Fibroblast of the conjunctiva (primary cell): ENCODE measurements at regions not wholly inside any gene's neighbourhood (a gene's known extent, or its start where the extent isn't known, plus 50 kb on each side); places are given as distances from the start of the nearest gene placed in this dataset.

Experiments
- DNase-seq: peaks from one replicate; pipeline ENCODE4 v3.0.0-alpha.2; 2010; ENCODE audit warnings: low read depth

GRCh38 chr18:11320986-11321385, 171.6 kb upstream of the PIEZO2 start:
- DNase-seq, result peak; percentile 29

- no peak for DNase-seq
Measured at GRCh38 chr18:11316546-11316945, 167.2 kb upstream of the PIEZO2 start.

DNA sequence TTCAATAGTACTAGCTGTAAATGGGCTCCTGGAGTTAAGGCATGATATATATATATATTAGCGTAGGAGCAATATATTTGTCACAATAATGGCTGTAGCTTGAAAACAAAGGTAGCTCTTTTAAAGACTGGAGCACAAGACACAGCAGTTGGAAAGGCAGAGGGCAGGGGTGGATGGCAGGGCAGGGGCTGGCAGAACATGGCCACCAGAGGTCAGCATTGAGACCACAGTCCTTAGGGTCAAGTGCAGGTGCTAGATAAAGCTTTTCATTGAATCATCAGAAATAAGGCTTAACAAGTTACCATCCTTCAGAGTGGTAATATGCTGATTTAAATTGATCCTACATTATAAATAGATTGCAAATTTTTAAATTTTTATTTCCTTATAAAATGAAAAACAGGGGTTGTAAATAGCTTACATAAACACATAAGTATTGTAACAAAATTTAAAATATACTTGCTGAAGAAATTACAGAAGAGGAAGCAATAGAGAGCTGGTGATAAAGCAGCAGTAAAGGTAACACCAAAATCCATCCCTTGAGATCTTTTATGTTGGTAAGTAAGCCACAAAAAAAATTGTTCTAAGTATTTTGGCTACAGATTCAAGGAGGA, 161.2 kb upstream of the PIEZO2 start:
- DNase-seq, result peak; percentile 29

- no peak for DNase-seq
Measured at GRCh38 chr18:11309172-11309571, 159.8 kb upstream of the PIEZO2 start.

DNA sequence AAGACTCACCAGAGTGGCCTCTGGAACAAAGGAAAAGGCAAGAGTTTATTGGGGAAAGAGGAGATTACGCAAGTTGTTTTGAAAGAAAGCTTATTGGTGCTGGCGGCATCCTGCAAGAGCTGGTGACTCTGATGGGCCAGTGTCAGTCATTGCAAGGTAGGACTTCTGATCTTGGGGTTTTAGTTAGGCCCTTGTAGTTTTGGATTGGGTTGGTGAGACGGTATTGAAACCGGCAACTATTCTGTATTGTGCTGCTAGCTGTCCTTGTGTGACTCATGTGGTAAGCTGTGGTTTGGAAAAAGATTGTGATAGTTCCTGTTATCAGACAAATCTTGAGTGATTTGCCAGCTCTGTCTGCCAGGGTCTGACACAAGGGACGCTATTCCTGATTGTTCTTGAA, 159.1 kb upstream of the PIEZO2 start:
- DNase-seq, result no peak

DNA sequence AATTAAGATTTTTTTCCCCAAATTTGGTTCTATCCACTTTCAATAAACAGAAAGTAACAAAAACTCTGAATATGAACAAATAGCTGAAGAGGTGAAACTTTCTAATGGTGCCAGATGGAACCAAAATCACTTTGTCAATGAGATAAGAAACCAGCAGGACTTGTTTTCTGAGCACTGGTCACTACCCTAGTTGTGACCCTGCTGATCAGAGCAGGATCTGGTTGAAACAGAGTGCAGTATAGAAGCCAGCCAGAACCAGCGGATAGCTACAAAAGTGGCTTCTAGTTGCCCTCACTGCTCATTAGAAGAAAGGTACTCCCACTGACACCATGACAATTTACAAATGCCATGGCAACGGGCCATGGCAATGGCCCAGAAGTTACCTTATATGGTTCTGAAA, 158.3 kb upstream of the PIEZO2 start:
- no peak for DNase-seq

GRCh38 chr18:11305507-11305906, 156.1 kb upstream of the PIEZO2 start:
- DNase-seq, result no peak

GRCh38 chr18:11304928-11305327, 155.6 kb upstream of the PIEZO2 start:
- DNase-seq, result no peak

GRCh38 chr18:11296946-11297345, 147.6 kb upstream of the PIEZO2 start:
- no peak for DNase-seq

DNA sequence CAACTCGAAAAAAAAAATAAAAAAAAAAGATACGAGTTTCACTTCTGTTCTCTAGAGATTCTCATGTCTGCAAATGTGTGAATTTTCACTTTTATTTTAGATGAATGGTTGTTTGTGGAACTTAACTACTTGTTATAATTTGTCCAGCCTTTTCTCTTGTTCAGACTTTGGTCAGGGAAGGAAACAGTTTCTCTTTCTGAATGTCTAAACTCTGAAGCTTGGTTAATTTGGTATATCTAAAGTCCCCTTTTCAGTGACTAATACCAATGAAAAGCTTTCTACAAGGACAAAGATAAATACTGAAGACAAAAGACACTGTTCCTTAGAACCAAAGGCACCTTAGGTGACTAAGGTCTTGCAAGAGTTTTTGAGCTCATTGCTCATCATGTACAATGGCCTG, 144.4 kb upstream of the PIEZO2 start:
- no peak for DNase-seq

DNA sequence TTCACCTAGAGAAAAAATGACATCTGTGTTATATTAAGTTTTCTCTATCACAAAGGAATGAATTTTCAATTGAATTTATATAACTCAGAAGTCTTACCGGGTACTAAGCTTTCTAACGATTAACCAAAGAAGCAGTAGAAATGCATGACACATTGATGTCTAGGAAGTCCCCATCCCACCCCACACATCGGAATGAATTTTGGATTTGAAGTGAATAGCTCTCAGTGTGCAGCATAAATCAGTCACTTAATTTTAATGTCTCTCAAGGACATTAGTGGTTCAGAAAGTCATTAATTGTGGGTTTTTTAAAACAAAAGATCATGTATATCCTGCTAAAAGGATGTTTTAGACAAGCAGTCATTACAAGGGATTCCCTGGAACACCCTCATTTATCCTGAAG, 141.4 kb upstream of the PIEZO2 start:
- no peak for DNase-seq

DNA sequence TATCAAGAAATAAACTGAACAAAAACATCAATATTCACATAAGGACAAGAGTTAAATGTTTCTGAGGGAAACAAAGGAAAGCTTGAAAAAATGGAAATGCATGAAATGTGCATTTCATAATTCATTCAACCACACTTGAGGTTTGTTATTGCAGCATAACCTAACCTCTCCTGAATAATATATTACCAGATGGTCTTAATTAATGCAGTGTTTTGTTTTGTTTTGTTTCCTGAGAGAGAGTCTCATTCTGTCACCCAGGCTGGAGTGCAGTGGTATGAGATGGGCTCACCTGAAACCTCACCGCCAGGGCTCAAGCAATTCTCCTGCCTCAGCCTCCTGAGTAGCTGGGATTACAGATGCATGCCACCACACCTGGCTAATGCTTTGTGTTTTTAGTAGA, 139.9 kb upstream of the PIEZO2 start:
- DNase-seq, result no peak

DNA sequence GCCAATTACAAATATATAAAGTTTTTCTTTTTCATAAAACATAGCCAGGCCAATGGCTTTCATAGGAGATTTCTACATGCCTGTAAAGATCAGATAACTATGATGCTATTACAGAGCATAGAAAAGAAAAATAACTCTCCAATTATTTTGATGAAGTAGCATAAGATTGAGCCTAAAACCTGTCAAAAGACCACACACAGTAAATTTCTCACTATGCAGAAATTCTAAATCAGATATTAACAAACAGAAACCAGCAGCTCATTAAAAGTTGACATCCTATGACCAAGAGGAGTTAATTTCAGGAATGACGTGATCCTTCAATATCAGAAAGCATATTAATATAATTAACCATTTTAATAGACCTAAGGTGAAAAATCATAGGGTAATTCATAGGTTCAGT, 139.0 kb upstream of the PIEZO2 start:
- DNase-seq, result no peak

- no peak for DNase-seq
Measured at GRCh38 chr18:11286431-11286830, 137.1 kb upstream of the PIEZO2 start.

GRCh38 chr18:11284811-11285210, 135.4 kb upstream of the PIEZO2 start:
- no peak for DNase-seq

DNA sequence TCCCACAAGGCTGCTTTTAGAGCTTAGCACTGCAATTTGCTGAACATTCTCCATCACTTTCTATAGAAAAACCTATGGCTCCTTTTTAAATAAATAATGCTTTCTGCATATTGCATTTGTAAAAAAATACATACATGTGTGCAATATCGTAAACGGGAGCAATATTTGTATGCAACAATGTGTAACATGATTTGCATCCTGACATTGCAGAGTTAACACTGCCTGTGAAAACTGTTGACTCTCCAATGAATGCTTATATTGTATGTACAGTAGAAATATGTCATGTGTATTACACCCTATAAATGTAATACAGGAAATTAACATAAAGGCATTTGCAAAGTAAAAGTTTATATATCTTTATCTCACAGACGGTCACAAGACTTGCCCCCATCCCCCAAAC, 135.0 kb upstream of the PIEZO2 start:
- no peak for DNase-seq

- no peak for DNase-seq
Measured at GRCh38 chr18:11283479-11284161, 134.3 kb upstream of the PIEZO2 start.

GRCh38 chr18:11279461-11279860, 130.1 kb upstream of the PIEZO2 start:
- no peak for DNase-seq

GRCh38 chr18:11276678-11277077, 127.3 kb upstream of the PIEZO2 start:
- DNase-seq, result no peak

GRCh38 chr18:11274144-11274794, 124.9 kb upstream of the PIEZO2 start:
- DNase-seq, result no peak

- DNase-seq, result no peak
Measured at GRCh38 chr18:11272516-11272915, 123.1 kb upstream of the PIEZO2 start.

- DNase-seq, result no peak
Measured at GRCh38 chr18:11271954-11272353, 122.6 kb upstream of the PIEZO2 start.

GRCh38 chr18:11269257-11269656, 119.9 kb upstream of the PIEZO2 start:
- no peak for DNase-seq
